ENCODE measurements at regions not wholly inside any gene's neighbourhood (a gene's known extent, or its start where the extent isn't known, plus 50 kb on each side); places are given as distances from the start of the nearest gene placed in this dataset.
"Not testable (repeated sequence)": the region's sequence is repeated elsewhere in the genome, so short reads cannot be mapped to it uniquely, and the experiment has no call there.

GRCh38 chr17:77836557-77837041, 121.9 kb upstream of the TNRC6C start:
- TF ChIP-seq POLR2AphosphoS5 (IDR thresholded peaks at IDR 0.05; ENCODE audit: low read depth, low read length), result no peak
- no peak for TF ChIP-seq TAF1 (IDR thresholded peaks at IDR 0.05; ENCODE audit: low read depth, low read length)
- TF ChIP-seq SPI1 (IDR thresholded peaks at IDR 0.05; ENCODE audit: low read depth, low read length), result no peak
- no peak for TF ChIP-seq POLR2A (IDR thresholded peaks at IDR 0.05; ENCODE audit: low read depth, low read length)
- TF ChIP-seq POU2F2 (IDR thresholded peaks at IDR 0.05; ENCODE audit: low read depth, low read length), result no peak
- TF ChIP-seq PAX5 (IDR thresholded peaks at IDR 0.05; ENCODE audit: insufficient read depth, low read length, severe bottlenecking), result no peak
- FAIRE-seq, result no peak
- no peak for DNase-seq (ENCODE audit: insufficient read length, low spot score)

GRCh38 chr17:77837072-77837471, 121.4 kb upstream of the TNRC6C start:
- not testable (repeated sequence) for DNase-seq (ENCODE audit: insufficient read length, low spot score); FAIRE-seq

- FAIRE-seq (no peak), DNase-seq (ENCODE audit: insufficient read length, low spot score) (no peak)
- TF ChIP-seq SPI1 (IDR thresholded peaks at IDR 0.05; ENCODE audit: low read depth, low read length), result no peak
These were observed 120.6 kb upstream of the TNRC6C start for GRCh38 chr17:77837917-77838316.

GRCh38 chr17:77838748-77839697, 119.5 kb upstream of the TNRC6C start:
- DNase-seq (ENCODE audit: insufficient read length, low spot score) (no peak), FAIRE-seq (no peak)
- TF ChIP-seq POU2F2 (IDR thresholded peaks at IDR 0.05; ENCODE audit: low read depth, low read length) (no peak), TAF1 (IDR thresholded peaks at IDR 0.05; ENCODE audit: low read depth, low read length) (no peak), SPI1 (IDR thresholded peaks at IDR 0.05; ENCODE audit: low read depth, low read length) (no peak), POLR2A (IDR thresholded peaks at IDR 0.05; ENCODE audit: low read depth, low read length) (no peak), POLR2AphosphoS5 (IDR thresholded peaks at IDR 0.05; ENCODE audit: low read depth, low read length) (no peak)

- DNase-seq (ENCODE audit: insufficient read length, low spot score), result no peak
- TF ChIP-seq TAF1 (IDR thresholded peaks at IDR 0.05; ENCODE audit: low read depth, low read length) (no peak), POU2F2 (IDR thresholded peaks at IDR 0.05; ENCODE audit: low read depth, low read length) (no peak), SPI1 (IDR thresholded peaks at IDR 0.05; ENCODE audit: low read depth, low read length) (no peak), PAX5 (IDR thresholded peaks at IDR 0.05; ENCODE audit: insufficient read depth, low read length, severe bottlenecking) (no peak), POLR2AphosphoS5 (IDR thresholded peaks at IDR 0.05; ENCODE audit: low read depth, low read length) (no peak), POLR2A (IDR thresholded peaks at IDR 0.05; ENCODE audit: low read depth, low read length) (no peak)
- FAIRE-seq, result no peak
These were observed 118.6 kb upstream of the TNRC6C start for GRCh38 chr17:77839698-77840512.

- FAIRE-seq, result no peak
- TF ChIP-seq TAF1 (IDR thresholded peaks at IDR 0.05; ENCODE audit: low read depth, low read length), result no peak
- no peak for TF ChIP-seq POLR2A (IDR thresholded peaks at IDR 0.05; ENCODE audit: low read depth, low read length)
- TF ChIP-seq POLR2AphosphoS5 (IDR thresholded peaks at IDR 0.05; ENCODE audit: low read depth, low read length), result no peak
- no peak for TF ChIP-seq SPI1 (IDR thresholded peaks at IDR 0.05; ENCODE audit: low read depth, low read length)
- no peak for TF ChIP-seq PAX5 (IDR thresholded peaks at IDR 0.05; ENCODE audit: insufficient read depth, low read length, severe bottlenecking)
- TF ChIP-seq POU2F2 (IDR thresholded peaks at IDR 0.05; ENCODE audit: low read depth, low read length), result no peak
- no peak for DNase-seq (ENCODE audit: insufficient read length, low spot score)
These were observed 117.9 kb upstream of the TNRC6C start for GRCh38 chr17:77840513-77841165.

- FAIRE-seq, result no peak
- TF ChIP-seq PAX5 (IDR thresholded peaks at IDR 0.05; ENCODE audit: insufficient read depth, low read length, severe bottlenecking) (no peak), SPI1 (IDR thresholded peaks at IDR 0.05; ENCODE audit: low read depth, low read length) (no peak), POLR2AphosphoS5 (IDR thresholded peaks at IDR 0.05; ENCODE audit: low read depth, low read length) (no peak), POU2F2 (IDR thresholded peaks at IDR 0.05; ENCODE audit: low read depth, low read length) (no peak), POLR2A (IDR thresholded peaks at IDR 0.05; ENCODE audit: low read depth, low read length) (no peak), TAF1 (IDR thresholded peaks at IDR 0.05; ENCODE audit: low read depth, low read length) (no peak)
- DNase-seq (ENCODE audit: insufficient read length, low spot score), result no peak
These were observed 116.6 kb upstream of the TNRC6C start for GRCh38 chr17:77841742-77842527.

GRCh38 chr17:77842528-77843147, 115.9 kb upstream of the TNRC6C start:
- no peak for FAIRE-seq
- TF ChIP-seq POU2F2 (IDR thresholded peaks at IDR 0.05; ENCODE audit: low read depth, low read length) (no peak), POLR2A (IDR thresholded peaks at IDR 0.05; ENCODE audit: low read depth, low read length) (no peak), SPI1 (IDR thresholded peaks at IDR 0.05; ENCODE audit: low read depth, low read length) (no peak), TAF1 (IDR thresholded peaks at IDR 0.05; ENCODE audit: low read depth, low read length) (no peak), POLR2AphosphoS5 (IDR thresholded peaks at IDR 0.05; ENCODE audit: low read depth, low read length) (no peak), PAX5 (IDR thresholded peaks at IDR 0.05; ENCODE audit: insufficient read depth, low read length, severe bottlenecking) (no peak)
- DNase-seq (ENCODE audit: insufficient read length, low spot score), result no peak
